ENCODE measurements at regions not wholly inside any gene's neighbourhood (a gene's known extent, or its start where the extent isn't known, plus 50 kb on each side); places are given as distances from the start of the nearest gene placed in this dataset.
A peak's percentile ranks its signal among the peaks of the same experiment; 100 is the strongest.

DNA sequence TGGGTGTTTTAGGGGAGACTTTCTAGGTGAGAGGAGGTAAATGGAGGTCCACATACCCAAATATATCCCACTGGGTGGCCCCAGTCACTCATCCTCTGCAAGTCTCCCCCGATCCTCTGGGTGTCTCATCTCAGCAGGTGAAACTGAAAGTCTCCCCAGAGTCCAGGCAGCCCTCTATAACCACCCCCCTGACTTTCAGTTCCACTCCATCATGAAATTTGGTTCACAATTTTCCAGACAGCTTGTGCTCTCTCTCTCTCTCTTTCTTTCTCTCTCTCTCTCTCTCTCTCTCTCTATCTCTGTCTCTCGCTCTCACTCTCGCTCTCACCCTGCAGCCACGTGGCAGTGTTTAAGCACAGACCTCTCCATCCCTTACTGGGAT lies 56.7 kb upstream of the ELN start:
- TF ChIP-seq PRDM1 (tag by site-specific recombination; IDR thresholded peaks at IDR 0.05) (peak; percentile 35; the same call in 1 of the 2 replicates), MEIS1 (CRISPR knock-in tag; IDR thresholded peaks at IDR 0.05; ENCODE audit: borderline replicate concordance) (no peak), ZNF248 (tag by site-specific recombination; IDR thresholded peaks at IDR 0.05) (no peak), ZNF280C (tag by site-specific recombination; IDR thresholded peaks at IDR 0.05) (no peak), ZNF596 (tag by site-specific recombination; IDR thresholded peaks at IDR 0.05) (peak; percentile 92), ZNF621 (tag by site-specific recombination; IDR thresholded peaks at IDR 0.05) (no peak), ZNF37A (tag by site-specific recombination; IDR thresholded peaks at IDR 0.05) (no peak), ZNF366 (tag by site-specific recombination; conservative IDR thresholded peaks at IDR 0.05) (0 out of 2 replicates have a peak, but pooled peaks have one; percentile 17)
- Histone ChIP-seq H3K9me3 (ENCODE audit: control insufficient read depth, insufficient read depth, low read depth, low read length) (no peaks in the 10 kb centered on the region), H3K4me1 (ENCODE audit: control insufficient read depth, insufficient read depth, low read length) (no peaks in the 10 kb centered on the region), H3K36me3 (ENCODE audit: control insufficient read depth in 2 of 2, insufficient read depth in 1 of 2, low read length in 2 of 2) (no peaks in the 10 kb centered on the region), H3K27ac (ENCODE audit: extremely low read depth, low read depth, low read length) (no peak overlapping the region), H3K4me3 (ENCODE audit: low read depth, low read length) (no peak overlapping the region)
- ChIA-PET CTCF (no interaction called here), POLR2A (no interaction called here)

DNA sequence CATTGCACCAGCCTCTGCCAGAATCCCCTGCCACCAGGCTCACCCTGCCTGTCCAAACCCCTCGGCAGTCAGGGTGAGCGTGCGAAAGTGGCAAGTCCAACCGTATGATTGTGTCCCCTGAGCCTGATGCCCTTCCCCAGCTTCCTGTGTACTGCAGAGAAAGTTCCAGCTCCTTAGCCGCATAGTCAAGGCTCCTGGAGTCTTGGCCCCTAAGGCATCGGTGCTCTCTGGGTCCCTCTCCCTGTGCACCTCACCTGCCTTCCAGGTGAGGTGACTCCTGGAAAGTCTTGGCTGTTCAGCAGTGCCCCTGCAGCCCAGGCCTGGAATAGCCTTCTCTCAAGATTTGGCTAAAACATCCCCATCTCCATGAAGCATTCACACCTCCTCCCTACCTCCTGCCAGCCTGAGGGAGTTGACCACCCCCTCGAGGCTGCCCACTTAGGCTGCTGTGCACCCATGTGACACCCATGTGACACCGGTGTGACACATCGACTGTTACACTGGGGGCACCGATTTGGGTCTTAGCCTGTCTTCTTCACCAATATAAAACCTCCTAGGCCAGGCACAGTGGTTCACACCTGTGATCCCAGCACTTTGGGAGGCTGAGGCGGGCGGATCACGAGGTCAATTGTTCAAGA lies 56.1 kb upstream of the ELN start:
- TF ChIP-seq EGR2 (tag by site-specific recombination; IDR thresholded peaks at IDR 0.05; ENCODE audit: low read depth) (peak; percentile 43), WT1 (tag by site-specific recombination; IDR thresholded peaks at IDR 0.05) (no peak)
- H3K4me1 ChIP-seq (ENCODE audit: control insufficient read depth, insufficient read depth, low read length) = no peaks in the 10 kb centered on the region
- ChIA-PET CTCF (no interaction called here), POLR2A (no interaction called here)
- H3K9me3 ChIP-seq (ENCODE audit: control insufficient read depth, insufficient read depth, low read depth, low read length) = no peaks in the 10 kb centered on the region
- H3K27ac ChIP-seq (ENCODE audit: extremely low read depth, low read depth, low read length) = no peak overlapping the region
- no peak overlapping the region for H3K4me3 ChIP-seq (ENCODE audit: low read depth, low read length)
- no peaks in the 10 kb centered on the region for H3K36me3 ChIP-seq (ENCODE audit: control insufficient read depth in 2 of 2, insufficient read depth in 1 of 2, low read length in 2 of 2)

DNA sequence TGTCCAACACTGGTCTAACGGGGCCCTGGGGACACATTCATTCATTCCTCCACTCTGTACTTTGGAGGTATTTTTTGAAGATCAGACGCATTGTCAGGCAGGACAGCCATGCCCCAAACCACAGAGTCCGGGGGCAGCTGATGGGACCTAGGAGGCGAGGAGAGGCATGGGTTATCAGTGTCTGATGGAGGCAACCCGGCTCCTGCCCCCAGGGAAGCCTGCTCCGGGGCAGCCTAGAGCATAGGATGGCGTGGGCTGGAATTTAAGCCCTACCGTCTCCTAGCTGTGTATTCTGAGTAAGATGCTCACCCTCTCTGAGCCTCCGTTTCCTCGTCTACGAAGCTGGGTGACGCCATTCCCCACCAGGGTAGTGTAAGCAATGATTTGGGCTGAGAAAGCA lies 55.4 kb upstream of the ELN start:
- ChIA-PET CTCF (no interaction called here), POLR2A (no interaction called here)
- Histone ChIP-seq H3K27ac (ENCODE audit: extremely low read depth, low read depth, low read length) (no peak overlapping the region), H3K36me3 (ENCODE audit: control insufficient read depth in 2 of 2, insufficient read depth in 1 of 2, low read length in 2 of 2) (no peaks in the 10 kb centered on the region), H3K4me1 (ENCODE audit: control insufficient read depth, insufficient read depth, low read length) (no peaks in the 10 kb centered on the region), H3K4me3 (ENCODE audit: low read depth, low read length) (no peak overlapping the region), H3K9me3 (ENCODE audit: control insufficient read depth, insufficient read depth, low read depth, low read length) (no peaks in the 10 kb centered on the region)
- no peak for TF ChIP-seq ZNF133 (tag by site-specific recombination; IDR thresholded peaks at IDR 0.05)
- TF ChIP-seq ZNF501 (tag by site-specific recombination; IDR thresholded peaks at IDR 0.05) = no peak
- no peak for TF ChIP-seq PBX3 (CRISPR knock-in tag; IDR thresholded peaks at IDR 0.05)
- no peak for TF ChIP-seq ZNF341 (tag by site-specific recombination; IDR thresholded peaks at IDR 0.05; ENCODE audit: low read depth)
- TF ChIP-seq ZNF521 (tag by site-specific recombination; IDR thresholded peaks at IDR 0.05) = no peak
- no peak for TF ChIP-seq ZBTB20 (tag by site-specific recombination; IDR thresholded peaks at IDR 0.05)
- no peak for TF ChIP-seq KLF7 (tag by site-specific recombination; IDR thresholded peaks at IDR 0.05; ENCODE audit: borderline replicate concordance)
- no peak for TF ChIP-seq TCF7L2 (IDR thresholded peaks at IDR 0.05; ENCODE audit: borderline replicate concordance, low read depth, low read length)

All from HEK293 (cell line).